ENCODE measurements at regions not wholly inside any gene's neighbourhood (a gene's known extent, or its start where the extent isn't known, plus 50 kb on each side); places are given as distances from the start of the nearest gene placed in this dataset.

DNA sequence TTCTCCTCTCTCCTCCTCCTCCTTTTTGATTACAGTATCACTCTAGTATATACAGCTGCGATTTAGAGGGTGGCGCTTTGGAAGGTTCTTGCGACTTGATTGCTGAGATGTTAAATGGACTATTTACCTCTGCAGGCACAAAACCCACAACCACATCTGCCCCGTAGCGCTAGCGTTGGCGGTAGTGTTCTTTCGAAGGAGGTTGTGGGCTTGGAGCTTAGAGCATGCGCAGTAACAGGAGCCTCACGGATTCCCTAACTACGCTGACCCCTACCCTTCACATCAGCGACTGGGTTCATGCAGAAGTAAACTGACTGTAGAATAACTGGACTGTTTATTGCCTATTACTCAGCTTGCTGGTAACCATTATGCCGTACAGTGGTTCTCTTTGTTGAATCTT is 58.0 kb downstream of the CGGBP1 start:
- Histone ChIP-seq H4K20me1 (replicated peaks; ENCODE audit: control insufficient read depth, insufficient read depth, low read length) (no peaks in the 10 kb centered on the region), H3K27me3 (ENCODE audit: control insufficient read depth in 2 of 2, insufficient read depth in 2 of 2, low read length in 2 of 2) (no peaks in the 10 kb centered on the region), H3K4me3 (no peak overlapping the region), H3K9me3 (replicated peaks; ENCODE audit: control insufficient read depth, insufficient read depth, low read depth, low read length) (no peaks in the 10 kb centered on the region), H3K36me3 (ENCODE audit: control insufficient read depth, insufficient read depth, low read length) (no peaks in the 10 kb centered on the region), H3K4me1 (replicated peaks in 1 of 2; ENCODE audit: control insufficient read depth in 2 of 2, insufficient read depth in 2 of 2, low read length in 2 of 2) (no peaks in the 10 kb centered on the region), H3K9me1 (ENCODE audit: control insufficient read depth, insufficient read depth, low read length) (no peaks in the 10 kb centered on the region), H3K27ac (ENCODE audit: extremely low read depth, low read depth, low read length) (no peak overlapping the region), H3K4me2 (ENCODE audit: insufficient read depth, low read length) (no peak overlapping the region), H2AFZ (ENCODE audit: low read depth, low read length) (no peak overlapping the region), H3K9ac (ENCODE audit: insufficient read depth in 1 of 2, low read depth in 2 of 2, low read length in 2 of 2) (no peak overlapping the region), H3K79me2 (ENCODE audit: control insufficient read depth, insufficient read depth, low read length) (no peaks in the 10 kb centered on the region)
- no TSS peak for BruUV-seq (replicated peaks)
- WGBS (ENCODE audit: insufficient coverage, low coverage, missing lambda C conversion rate), result 95% methylated on average over 13 of the region's 13 CpGs
- FAIRE-seq, result no peak
- POLR2A ChIA-PET, result no interaction called here
- TF ChIP-seq ZBTB33 (CRISPR knock-in tag; IDR thresholded peaks at IDR 0.05), result peak; percentile 55; the same call in 1 of the 2 replicates
- TF ChIP-seq, protein P1, sequence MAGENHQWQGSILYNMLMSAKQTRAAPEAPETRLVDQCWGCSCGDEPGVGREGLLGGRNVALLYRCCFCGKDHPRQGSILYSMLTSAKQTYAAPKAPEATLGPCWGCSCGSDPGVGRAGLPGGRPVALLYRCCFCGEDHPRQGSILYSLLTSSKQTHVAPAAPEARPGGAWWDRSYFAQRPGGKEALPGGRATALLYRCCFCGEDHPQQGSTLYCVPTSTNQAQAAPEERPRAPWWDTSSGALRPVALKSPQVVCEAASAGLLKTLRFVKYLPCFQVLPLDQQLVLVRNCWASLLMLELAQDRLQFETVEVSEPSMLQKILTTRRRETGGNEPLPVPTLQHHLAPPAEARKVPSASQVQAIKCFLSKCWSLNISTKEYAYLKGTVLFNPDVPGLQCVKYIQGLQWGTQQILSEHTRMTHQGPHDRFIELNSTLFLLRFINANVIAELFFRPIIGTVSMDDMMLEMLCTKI (IDR thresholded peaks at IDR 0.05; ENCODE audit: partially characterized antibody), result no peak
- TF ChIP-seq, protein P2, sequence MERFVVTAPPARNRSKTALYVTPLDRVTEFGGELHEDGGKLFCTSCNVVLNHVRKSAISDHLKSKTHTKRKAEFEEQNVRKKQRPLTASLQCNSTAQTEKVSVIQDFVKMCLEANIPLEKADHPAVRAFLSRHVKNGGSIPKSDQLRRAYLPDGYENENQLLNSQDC (CRISPR knock-in tag; IDR thresholded peaks at IDR 0.05), result no peak
- TF ChIP-seq CBFB (CRISPR knock-in tag; IDR thresholded peaks at IDR 0.05), result no peak
- no peak for TF ChIP-seq KLF13 (tag; IDR thresholded peaks at IDR 0.05; ENCODE audit: borderline replicate concordance, low read depth)
- TF ChIP-seq VEZF1 (CRISPR knock-in tag; IDR thresholded peaks at IDR 0.05), result no peak
- TF ChIP-seq CTCF (IDR thresholded peaks at IDR 0.05 in 2 of 3, conservative IDR thresholded peaks at IDR 0.05 in 1 of 3; ENCODE audit: insufficient read depth in 2 of 3, low read depth in 1 of 3, low read length in 3 of 3), result no peak
- ATAC-seq, result no peak
- DNase-seq (ENCODE audit: extremely low read depth in 1 of 4, low spot score in 3 of 4), result no peak
- intact Hi-C loops (cut with micrococcal nuclease), result loop anchor here (5.0 to 10.0 kb wide), 5 partner anchors 209 to 1226 kb away; partner anchors contain the start of gene HTR1F
- CTCF ChIA-PET (ENCODE audit: low intra/inter-chr PET ratio), result no interaction called here
- in situ Hi-C loops (cut with MboI), result loop anchor here (25.0 kb wide), 1 partner anchor 689 kb away; no protein-coding TSS in a partner anchor
